ENCODE measurements at regions not wholly inside any gene's neighbourhood (a gene's known extent, or its start where the extent isn't known, plus 50 kb on each side); places are given as distances from the start of the nearest gene placed in this dataset.

DNA sequence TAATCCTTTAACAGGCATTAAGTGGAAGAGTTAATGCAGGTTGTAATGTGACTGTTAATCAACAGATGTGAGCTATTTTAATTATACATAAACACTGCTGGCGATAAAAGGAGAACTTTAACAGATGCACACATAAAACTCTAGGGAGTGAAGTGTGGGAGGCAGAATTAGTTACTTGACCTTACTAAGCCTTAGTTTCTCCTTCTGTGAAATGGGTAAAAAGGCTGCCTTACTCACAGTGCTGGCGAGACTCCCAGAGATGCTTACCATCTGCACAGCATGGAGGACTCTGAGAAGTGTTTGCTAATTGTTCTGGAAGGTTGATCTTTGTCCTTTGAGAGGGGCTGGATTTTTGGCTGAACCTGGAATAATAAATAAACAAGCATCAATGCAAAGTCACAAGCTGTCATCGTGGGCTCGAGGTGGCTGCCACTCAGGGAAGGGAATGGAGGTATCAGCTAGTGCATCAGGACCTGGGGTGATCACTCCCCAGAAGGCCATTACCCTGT is 58.6 kb upstream of the MPEG1 start:
- H3K4me1 ChIP-seq = no peaks in the 10 kb centered on the region
- intact Hi-C loops (cut with DNase I) = no loop called here
- H3K4me3 ChIP-seq = no peak overlapping the region
- DNase-seq (no peak), ATAC-seq (no peak)
- no peaks in the 10 kb centered on the region for H3K27me3 ChIP-seq (ENCODE audit: insufficient read depth in 3 of 3, low read length in 2 of 3)
- 82 to 87% (median 84%) methylated on average over 4 of the region's 4 CpGs for WGBS, 3 donors
- TF ChIP-seq, protein P1, sequence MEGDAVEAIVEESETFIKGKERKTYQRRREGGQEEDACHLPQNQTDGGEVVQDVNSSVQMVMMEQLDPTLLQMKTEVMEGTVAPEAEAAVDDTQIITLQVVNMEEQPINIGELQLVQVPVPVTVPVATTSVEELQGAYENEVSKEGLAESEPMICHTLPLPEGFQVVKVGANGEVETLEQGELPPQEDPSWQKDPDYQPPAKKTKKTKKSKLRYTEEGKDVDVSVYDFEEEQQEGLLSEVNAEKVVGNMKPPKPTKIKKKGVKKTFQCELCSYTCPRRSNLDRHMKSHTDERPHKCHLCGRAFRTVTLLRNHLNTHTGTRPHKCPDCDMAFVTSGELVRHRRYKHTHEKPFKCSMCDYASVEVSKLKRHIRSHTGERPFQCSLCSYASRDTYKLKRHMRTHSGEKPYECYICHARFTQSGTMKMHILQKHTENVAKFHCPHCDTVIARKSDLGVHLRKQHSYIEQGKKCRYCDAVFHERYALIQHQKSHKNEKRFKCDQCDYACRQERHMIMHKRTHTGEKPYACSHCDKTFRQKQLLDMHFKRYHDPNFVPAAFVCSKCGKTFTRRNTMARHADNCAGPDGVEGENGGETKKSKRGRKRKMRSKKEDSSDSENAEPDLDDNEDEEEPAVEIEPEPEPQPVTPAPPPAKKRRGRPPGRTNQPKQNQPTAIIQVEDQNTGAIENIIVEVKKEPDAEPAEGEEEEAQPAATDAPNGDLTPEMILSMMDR (IDR thresholded peaks at IDR 0.05) = no peak
- H3K27ac ChIP-seq = no peak overlapping the region
- no peaks in the 10 kb centered on the region for H3K9me3 ChIP-seq
- H3K36me3 ChIP-seq (ENCODE audit: insufficient read depth in 1 of 2, low read depth in 1 of 2) = no peaks in the 10 kb centered on the region

DNA sequence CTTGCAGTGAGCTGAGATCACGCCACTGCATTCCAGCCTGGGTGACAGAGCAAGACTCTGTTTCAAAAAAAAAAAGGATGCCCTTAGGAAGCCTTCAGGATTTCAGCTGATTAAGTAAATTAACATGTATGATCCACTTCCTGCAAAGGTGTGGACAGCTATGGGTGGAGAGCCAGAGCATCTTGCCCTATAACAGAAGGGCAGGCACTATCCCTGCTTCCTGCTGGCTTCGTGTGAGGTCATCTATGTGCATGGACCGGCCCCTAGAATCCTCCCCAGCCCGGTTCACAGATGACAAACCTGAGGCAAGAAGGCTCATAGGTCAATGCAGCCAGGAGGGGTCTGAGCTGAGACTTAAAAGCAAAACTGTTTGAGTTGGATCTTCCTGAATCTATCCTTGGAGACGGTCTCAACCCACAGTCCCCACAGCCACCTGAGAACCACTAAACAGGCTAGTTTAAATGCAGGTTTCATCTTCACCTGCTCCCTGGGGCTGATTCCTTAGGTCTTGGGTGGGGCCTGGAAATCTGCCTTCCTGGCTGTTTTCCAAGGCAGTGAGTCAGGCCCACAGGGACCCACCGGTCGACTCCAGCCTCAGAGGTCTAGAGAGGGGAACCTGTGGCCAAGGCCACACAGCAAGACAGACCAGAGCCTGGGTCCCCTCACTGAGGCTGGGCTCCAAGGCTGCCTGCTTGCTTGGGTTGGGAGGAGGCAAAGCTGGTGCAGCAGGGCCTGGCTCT is 55.2 kb upstream of the MPEG1 start:
- TF ChIP-seq, protein P1 (IDR thresholded peaks at IDR 0.05) = no peak
- no peak for DNase-seq
- 69 to 72% (median 70%) methylated on average over 6 to 7 of the region's 7 CpGs for WGBS, 3 donors
- intact Hi-C loops (cut with DNase I) = no loop called here
- H3K36me3 ChIP-seq (ENCODE audit: insufficient read depth in 1 of 2, low read depth in 1 of 2) = no peaks in the 10 kb centered on the region
- ATAC-seq = no peak
- H3K27ac ChIP-seq = no peak overlapping the region
- H3K9me3 ChIP-seq = no peaks in the 10 kb centered on the region
- H3K27me3 ChIP-seq (ENCODE audit: insufficient read depth in 3 of 3, low read length in 2 of 3) = no peaks in the 10 kb centered on the region
- no peaks in the 10 kb centered on the region for H3K4me1 ChIP-seq
- no peak overlapping the region for H3K4me3 ChIP-seq

DNA sequence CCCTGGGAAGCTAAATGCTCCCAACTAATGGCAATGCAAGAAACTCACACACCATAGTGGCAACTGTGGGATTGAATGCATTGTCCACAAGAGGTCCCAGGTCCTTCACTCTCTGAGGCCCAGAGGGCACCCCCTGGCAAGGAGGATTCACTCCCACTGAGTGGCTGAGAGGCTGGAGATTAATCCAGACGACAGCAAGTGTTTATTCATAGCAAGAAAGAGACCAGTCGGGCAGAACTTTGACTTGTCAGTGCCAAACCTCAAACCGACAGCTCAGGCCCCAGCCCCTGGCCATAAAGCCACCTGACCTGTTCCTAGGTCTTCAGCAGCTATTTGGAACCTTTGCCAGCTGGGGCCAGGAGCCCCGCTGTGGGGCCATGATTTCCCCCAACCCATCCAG is 54.5 kb upstream of the MPEG1 start:
- DNase-seq = no peak
- no peaks in the 10 kb centered on the region for H3K27me3 ChIP-seq (ENCODE audit: insufficient read depth in 3 of 3, low read length in 2 of 3)
- no peak overlapping the region for H3K4me3 ChIP-seq
- intact Hi-C loops (cut with DNase I) = no loop called here
- 46 to 65% (median 55%) methylated on average over 4 of the region's 4 CpGs for WGBS, 3 donors
- H3K9me3 ChIP-seq = no peaks in the 10 kb centered on the region
- H3K27ac ChIP-seq = no peak overlapping the region
- ATAC-seq = no peak
- no peaks in the 10 kb centered on the region for H3K4me1 ChIP-seq
- H3K36me3 ChIP-seq (ENCODE audit: insufficient read depth in 1 of 2, low read depth in 1 of 2) = no peaks in the 10 kb centered on the region
- TF ChIP-seq, protein P1 (IDR thresholded peaks at IDR 0.05) = no peak

DNA sequence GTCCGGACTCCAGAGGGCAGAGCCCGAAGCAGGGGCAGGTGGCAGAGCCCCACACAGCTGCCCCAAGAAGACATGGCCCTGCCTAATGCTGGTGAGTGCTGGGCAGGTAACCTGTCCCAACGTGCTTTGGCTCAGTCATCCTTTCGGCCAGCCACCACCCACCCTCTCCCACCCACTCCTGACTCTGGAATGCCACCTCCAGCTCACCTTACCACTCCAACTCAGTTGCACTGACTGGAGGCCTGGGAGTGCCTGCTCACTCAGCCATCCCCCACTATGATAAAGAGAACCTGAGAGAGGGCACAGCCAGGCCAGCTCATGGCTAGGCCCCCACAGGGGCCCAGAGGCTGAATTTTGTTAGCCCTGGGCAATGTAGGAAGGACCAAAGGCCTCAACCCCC is 53.8 kb upstream of the MPEG1 start:
- intact Hi-C loops (cut with DNase I) = no loop called here
- TF ChIP-seq, protein P1 (IDR thresholded peaks at IDR 0.05) = no peak

DNA sequence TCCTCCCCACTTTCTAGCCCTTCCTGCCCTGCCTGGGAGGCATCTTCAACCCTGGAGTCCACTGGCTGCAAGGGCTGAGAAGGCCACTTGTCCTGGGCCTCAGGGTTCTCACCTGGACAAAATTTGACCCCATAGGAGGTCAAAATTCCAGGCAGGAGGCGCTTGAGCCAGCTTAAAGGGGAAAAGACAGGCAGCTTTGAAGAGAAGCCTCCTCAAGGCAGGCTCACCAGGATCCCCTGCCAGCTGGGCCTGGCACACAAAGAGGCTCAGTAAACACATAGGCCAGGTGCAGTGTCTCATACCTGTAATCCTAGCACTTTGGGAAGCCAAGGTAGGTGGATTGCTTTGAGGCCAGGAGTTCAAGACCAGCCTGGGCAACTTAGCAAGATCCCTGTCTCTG is 53.0 kb upstream of the MPEG1 start:
- WGBS, 3 donors = 88 to 96% (median 94%) methylated on average over 1 of the region's 1 CpG
- no peak overlapping the region for H3K4me3 ChIP-seq
- DNase-seq (no peak), ATAC-seq (no peak)
- H3K4me1 ChIP-seq = no peaks in the 10 kb centered on the region
- TF ChIP-seq, protein P1 (IDR thresholded peaks at IDR 0.05) = no peak
- H3K27ac ChIP-seq = no peak overlapping the region
- no peaks in the 10 kb centered on the region for H3K27me3 ChIP-seq (ENCODE audit: insufficient read depth in 3 of 3, low read length in 2 of 3)
- no peaks in the 10 kb centered on the region for H3K9me3 ChIP-seq
- intact Hi-C loops (cut with DNase I) = no loop called here
- H3K36me3 ChIP-seq (ENCODE audit: insufficient read depth in 1 of 2, low read depth in 1 of 2) = no peaks in the 10 kb centered on the region

More for the DNA sequence above, 53.8 kb upstream of the MPEG1 start:
- DNase-seq (no peak), ATAC-seq (no peak)
- H3K27ac ChIP-seq = no peak overlapping the region
- H3K4me3 ChIP-seq = no peak overlapping the region
- no peaks in the 10 kb centered on the region for H3K36me3 ChIP-seq (ENCODE audit: insufficient read depth in 1 of 2, low read depth in 1 of 2)
- no peaks in the 10 kb centered on the region for H3K9me3 ChIP-seq
- 84 to 92% (median 89%) methylated on average over 4 of the region's 4 CpGs for WGBS, 3 donors
- H3K4me1 ChIP-seq = no peaks in the 10 kb centered on the region
- no peaks in the 10 kb centered on the region for H3K27me3 ChIP-seq (ENCODE audit: insufficient read depth in 3 of 3, low read length in 2 of 3)

Data from psoas muscle (tissue), 7 donors.